Neuron (in vitro differentiated cells): ENCODE measurements at regions not wholly inside any gene's neighbourhood (a gene's known extent, or its start where the extent isn't known, plus 50 kb on each side); places are given as distances from the start of the nearest gene placed in this dataset.

Experiments used
- H2AFZ ChIP-seq: one replicate; pipeline ENCODE4 v1.6.1; 2013; ENCODE audit warnings: low read depth, mild to moderate bottlenecking, inconsistent platforms, low read length, moderate library complexity
- H3K27me3 ChIP-seq: one replicate; pipeline ENCODE4 v1.6.1; 2013; ENCODE audit warnings: low read length; ENCODE audit not compliant: insufficient read depth
- H3K36me3 ChIP-seq: one replicate; pipeline ENCODE4 v1.6.1; 2013; ENCODE audit warnings: low read length; ENCODE audit not compliant: insufficient read depth
- H3K4me1 ChIP-seq: one replicate; pipeline ENCODE4 v1.6.1; 2013; ENCODE audit warnings: low read length; ENCODE audit not compliant: insufficient read depth
- H3K4me3 ChIP-seq: 2 replicates; pipeline ENCODE4 v1.5.1; 2013; ENCODE audit warnings: mild to moderate bottlenecking, low read length, moderate library complexity
- H3K9me3 ChIP-seq: one replicate; pipeline ENCODE4 v1.6.1; 2013; ENCODE audit warnings: low read length

DNA sequence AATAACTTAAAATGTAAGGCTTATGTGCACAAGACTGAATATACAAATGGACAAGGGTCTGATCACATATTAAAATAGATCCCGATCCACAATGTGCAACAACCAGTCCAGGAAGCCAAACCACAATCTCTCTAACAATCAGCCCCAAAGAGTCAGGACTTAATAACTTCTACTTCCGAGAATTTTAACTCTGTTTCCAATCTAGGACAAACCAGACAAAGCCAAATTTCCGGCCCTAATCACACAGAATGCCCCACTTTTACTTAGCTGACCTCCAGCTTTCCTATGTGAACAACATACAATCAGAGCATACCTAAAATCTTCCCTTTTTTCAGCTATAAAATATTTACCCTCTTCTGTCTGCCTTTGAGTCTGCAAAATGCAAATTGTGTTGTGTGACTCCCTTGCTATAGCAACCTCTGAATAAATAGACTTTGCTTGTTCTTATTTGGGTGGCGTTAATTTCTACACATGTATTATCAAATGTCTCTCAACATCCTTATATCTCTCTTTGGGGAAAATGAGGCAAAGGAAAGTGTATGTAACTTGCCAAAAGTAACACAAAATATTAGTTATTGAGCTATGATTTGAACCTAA is 381.9 kb upstream of the MC4R start:
- Histone ChIP-seq H3K9me3 (no peaks in the 10 kb centered on the region), H3K36me3 (no peaks in the 10 kb centered on the region), H2AFZ (no peak overlapping the region), H3K4me3 (no peak overlapping the region), H3K27me3 (no peaks in the 10 kb centered on the region), H3K4me1 (no peaks in the 10 kb centered on the region)

DNA sequence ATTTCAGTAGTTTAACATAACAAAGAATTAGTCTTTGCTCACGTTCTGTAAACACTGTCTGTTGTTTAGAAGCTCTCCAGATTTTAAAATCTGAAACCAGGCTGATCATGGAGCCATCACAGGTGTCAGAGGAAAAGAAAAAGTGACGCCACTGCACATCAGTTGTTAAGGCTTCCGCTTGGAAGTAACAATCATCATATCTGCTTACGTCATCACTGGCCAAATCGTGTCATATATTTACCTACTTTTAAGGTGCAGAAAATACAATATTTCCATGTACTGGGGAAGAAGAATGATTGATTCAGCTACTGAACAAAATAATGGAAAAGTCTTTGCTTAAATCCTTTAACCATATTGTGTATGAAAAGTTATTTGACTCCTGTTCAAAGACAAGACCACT is 382.6 kb upstream of the MC4R start:
- H2AFZ ChIP-seq, result no peak overlapping the region
- no peaks in the 10 kb centered on the region for H3K9me3 ChIP-seq
- H3K4me1 ChIP-seq, result no peaks in the 10 kb centered on the region
- no peaks in the 10 kb centered on the region for H3K36me3 ChIP-seq
- H3K27me3 ChIP-seq, result no peaks in the 10 kb centered on the region
- H3K4me3 ChIP-seq, result no peak overlapping the region

DNA sequence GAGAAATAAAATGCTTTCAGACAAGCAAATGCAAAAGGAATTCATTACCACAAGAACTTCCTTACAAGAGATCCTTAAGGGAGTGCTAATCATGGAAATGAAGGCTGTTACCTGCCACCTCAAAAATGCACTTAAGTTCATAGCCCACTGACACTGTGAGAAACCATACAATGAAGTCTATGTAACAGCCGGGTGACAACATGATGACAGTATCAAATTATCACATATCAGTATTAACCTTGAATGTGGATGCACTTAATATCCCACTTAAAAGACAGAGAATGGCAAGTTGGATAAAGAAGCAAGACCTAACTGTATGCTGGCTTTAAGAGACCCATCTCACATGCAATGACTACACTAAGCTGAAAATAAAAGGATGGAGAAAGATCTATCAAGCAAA is 403.4 kb upstream of the MC4R start:
- Histone ChIP-seq H3K4me1 (no peaks in the 10 kb centered on the region), H3K27me3 (no peaks in the 10 kb centered on the region), H3K4me3 (no peak overlapping the region), H2AFZ (no peak overlapping the region), H3K36me3 (no peaks in the 10 kb centered on the region), H3K9me3 (no peaks in the 10 kb centered on the region)

DNA sequence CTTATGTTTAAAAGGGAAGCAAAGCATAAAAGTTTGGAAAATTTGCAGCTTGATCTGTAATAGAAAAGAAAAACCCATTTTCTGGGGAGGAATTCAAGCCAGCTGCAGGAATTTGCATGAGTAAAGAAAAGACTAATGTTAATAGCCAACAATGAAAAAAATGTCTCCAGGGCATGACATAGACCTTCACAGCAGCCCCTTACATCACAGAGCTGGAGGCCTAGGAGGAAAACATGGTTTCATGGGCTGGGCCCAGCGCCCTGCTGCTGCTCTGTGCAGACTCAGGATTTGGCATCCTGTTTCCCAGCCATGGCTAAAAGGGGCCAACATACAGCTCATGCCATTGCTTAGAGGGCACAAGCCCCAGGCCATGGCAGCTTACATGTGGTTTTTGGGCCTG is 411.6 kb upstream of the MC4R start:
- Histone ChIP-seq H3K36me3 (no peaks in the 10 kb centered on the region), H3K9me3 (no peaks in the 10 kb centered on the region), H3K27me3 (no peaks in the 10 kb centered on the region), H3K4me3 (no peak overlapping the region), H3K4me1 (no peaks in the 10 kb centered on the region), H2AFZ (no peak overlapping the region)

DNA sequence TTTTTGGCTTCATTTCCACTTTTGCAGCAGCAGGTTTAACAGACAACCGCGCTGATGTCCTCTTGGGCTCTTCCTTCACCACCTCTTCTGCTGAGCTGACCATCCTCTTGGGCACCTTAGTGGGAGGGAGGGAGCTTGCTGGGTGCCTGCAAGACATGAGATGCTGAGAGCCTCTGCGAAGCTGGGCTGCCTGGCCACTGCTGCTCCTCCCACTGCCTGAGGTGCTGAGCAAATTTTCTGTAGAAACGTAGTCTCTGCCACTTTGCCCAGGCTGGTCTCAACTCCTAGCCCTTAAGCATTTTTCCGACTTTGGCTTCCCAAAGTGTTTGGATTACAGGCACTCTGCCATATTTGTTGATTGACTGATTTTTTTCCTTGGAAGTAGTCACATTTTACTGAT is 422.2 kb upstream of the MC4R start:
- Histone ChIP-seq H3K9me3 (no peaks in the 10 kb centered on the region), H3K27me3 (no peaks in the 10 kb centered on the region), H2AFZ (no peak overlapping the region), H3K4me3 (no peak overlapping the region), H3K36me3 (no peaks in the 10 kb centered on the region), H3K4me1 (no peaks in the 10 kb centered on the region)

DNA sequence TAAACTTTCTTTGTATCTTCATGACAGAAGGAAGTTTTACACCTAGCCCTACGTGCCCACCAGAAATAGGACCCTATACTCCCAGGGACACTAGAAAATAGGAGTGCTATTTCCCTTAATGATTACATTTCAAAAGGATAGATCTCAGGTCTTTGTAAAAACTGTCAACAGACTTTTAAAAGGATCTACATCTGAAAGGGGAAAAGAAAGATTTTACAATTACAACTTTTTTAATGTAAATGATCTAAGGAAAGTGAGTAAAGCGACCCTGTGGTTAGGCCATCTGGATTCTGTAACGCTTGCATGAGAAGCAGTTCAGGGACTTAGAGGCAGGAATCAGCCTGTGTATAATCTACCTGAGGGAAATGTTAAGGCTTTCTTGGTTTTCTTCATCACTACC is 431.8 kb upstream of the MC4R start:
- H2AFZ ChIP-seq, result no peak overlapping the region
- peaks cover 3% of the 10 kb centered on the region for H3K4me1 ChIP-seq
- H3K9me3 ChIP-seq, result no peaks in the 10 kb centered on the region
- H3K27me3 ChIP-seq, result no peaks in the 10 kb centered on the region
- H3K4me3 ChIP-seq, result no peak overlapping the region
- no peaks in the 10 kb centered on the region for H3K36me3 ChIP-seq

DNA sequence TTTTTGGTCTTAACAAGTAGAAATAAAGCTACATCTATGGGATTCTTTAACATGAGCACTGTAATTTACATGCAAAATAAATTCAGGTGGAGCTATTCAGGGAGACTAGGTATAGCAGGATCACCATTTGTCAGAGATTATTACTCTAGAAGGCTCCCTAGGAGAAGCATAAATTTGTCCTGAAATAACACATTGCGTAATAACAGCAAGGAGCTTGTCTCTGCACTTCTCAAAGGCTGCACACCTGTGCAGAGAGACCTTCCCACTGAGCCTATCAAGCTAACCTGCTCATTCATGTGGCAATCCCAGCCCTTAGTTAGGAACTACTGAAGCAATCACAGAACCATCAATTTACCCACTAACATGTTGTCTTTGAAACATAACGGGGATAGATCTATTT is 437.4 kb upstream of the MC4R start:
- no peak overlapping the region for H2AFZ ChIP-seq
- H3K27me3 ChIP-seq, result no peaks in the 10 kb centered on the region
- no peaks in the 10 kb centered on the region for H3K4me1 ChIP-seq
- no peaks in the 10 kb centered on the region for H3K36me3 ChIP-seq
- no peaks in the 10 kb centered on the region for H3K9me3 ChIP-seq
- no peak overlapping the region for H3K4me3 ChIP-seq

DNA sequence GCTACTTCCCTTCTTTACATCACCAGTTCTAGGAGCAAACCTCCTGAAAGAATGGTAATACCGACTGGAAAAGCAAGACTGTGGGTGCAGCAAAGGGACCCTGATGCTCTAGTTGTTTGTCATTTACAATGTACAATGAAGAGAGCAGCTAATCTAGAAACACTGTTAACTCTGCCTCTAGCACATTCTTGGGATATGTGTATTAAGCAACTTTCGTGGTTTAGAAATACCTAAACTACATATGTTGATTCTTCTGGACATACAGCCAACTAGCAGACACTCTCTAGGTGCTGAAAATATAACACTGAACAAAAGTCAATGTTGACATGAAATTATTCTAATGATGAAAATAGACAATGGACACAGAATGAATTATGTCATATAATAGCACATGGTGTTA is 440.3 kb upstream of the MC4R start:
- Histone ChIP-seq H2AFZ (no peak overlapping the region), H3K4me1 (no peaks in the 10 kb centered on the region), H3K4me3 (no peak overlapping the region), H3K27me3 (no peaks in the 10 kb centered on the region), H3K9me3 (no peaks in the 10 kb centered on the region), H3K36me3 (no peaks in the 10 kb centered on the region)

DNA sequence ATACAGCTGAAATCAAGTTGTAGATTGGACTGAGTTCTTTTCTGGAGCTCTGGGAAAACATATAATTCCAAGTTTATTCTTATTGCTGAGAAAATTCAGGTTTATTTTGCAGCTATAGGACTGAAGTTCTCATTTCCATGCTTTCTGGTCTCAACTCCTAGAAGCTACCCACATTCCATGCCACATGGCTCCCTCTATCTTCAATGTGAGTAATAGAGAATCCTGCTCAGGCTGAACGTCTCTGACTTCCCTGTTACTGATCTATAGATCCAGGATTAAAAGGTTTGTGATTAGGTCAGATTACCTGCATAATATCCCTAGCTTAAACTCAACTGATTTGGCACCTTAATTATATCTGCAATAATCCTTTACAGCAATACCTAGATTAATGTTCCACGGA is 453.8 kb upstream of the MC4R start:
- no peaks in the 10 kb centered on the region for H3K4me1 ChIP-seq
- H3K27me3 ChIP-seq, result no peaks in the 10 kb centered on the region
- H3K4me3 ChIP-seq, result no peak overlapping the region
- H3K36me3 ChIP-seq, result no peaks in the 10 kb centered on the region
- H2AFZ ChIP-seq, result no peak overlapping the region
- no peaks in the 10 kb centered on the region for H3K9me3 ChIP-seq

DNA sequence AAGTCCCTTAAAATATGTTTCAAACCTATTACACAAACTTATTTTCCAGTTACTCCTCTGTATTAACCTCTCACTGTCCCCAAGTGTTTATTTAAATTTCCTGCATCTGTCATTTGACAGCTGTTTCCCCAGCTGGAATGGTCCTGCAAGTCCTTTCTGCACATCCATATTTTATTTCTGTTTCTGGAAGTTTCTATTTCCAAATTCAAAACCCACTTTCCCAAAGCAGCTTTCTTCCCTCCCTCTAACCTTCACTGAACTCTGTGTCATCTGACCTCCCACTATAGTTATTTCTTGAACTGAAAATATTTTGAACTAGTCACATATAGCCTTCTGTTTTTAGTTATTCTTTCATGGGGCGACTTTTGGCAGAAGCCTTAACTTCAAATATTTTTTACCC is 459.4 kb upstream of the MC4R start:
- no peaks in the 10 kb centered on the region for H3K9me3 ChIP-seq
- H2AFZ ChIP-seq, result no peak overlapping the region
- H3K4me1 ChIP-seq, result no peaks in the 10 kb centered on the region
- no peaks in the 10 kb centered on the region for H3K36me3 ChIP-seq
- H3K4me3 ChIP-seq, result no peak overlapping the region
- no peaks in the 10 kb centered on the region for H3K27me3 ChIP-seq

DNA sequence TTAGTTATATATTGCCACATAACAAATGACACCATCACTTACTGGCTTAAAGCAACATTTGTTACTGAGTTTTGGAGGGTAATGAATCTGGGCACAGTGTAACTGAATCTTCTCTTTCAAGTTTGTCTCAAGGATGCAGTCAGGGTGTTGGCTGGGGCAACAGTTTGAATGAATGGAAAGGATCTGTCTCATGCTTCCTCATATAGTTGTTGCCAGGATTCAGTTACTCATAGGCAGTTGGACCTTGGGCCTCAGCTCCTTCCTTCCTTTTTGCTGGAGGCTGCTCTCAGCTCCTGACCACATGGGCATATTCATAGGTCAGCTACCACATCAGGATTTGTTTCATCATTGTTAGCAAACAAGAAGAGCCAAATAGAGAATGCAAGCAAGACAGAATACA is 466.1 kb upstream of the MC4R start:
- no peaks in the 10 kb centered on the region for H3K27me3 ChIP-seq
- H3K9me3 ChIP-seq, result no peaks in the 10 kb centered on the region

DNA sequence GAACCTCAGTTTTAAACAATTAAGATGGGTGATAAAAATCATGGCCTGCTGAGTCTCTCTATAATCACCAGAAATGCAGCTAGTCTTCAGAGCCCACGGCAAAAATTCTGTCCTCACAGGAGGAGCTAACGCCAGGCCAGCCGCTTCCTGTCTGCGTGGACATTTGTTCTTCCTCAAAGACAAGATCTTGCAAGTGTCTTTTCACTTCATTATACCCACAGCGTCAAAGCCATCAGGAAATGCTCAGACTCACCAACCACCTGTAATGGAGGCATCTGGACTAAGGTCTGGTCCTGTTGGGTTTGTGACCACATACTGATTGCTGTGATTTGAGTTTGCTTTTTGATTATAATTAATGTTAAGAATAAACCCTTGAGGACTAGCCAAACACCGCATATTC is 473.8 kb upstream of the MC4R start:
- H3K4me1 ChIP-seq, result no peaks in the 10 kb centered on the region
- no peaks in the 10 kb centered on the region for H3K27me3 ChIP-seq
- H3K4me3 ChIP-seq, result no peak overlapping the region
- no peaks in the 10 kb centered on the region for H3K9me3 ChIP-seq
- H2AFZ ChIP-seq, result no peak overlapping the region
- H3K36me3 ChIP-seq, result no peaks in the 10 kb centered on the region

More for the DNA sequence above, 466.1 kb upstream of the MC4R start:
- no peaks in the 10 kb centered on the region for H3K36me3 ChIP-seq
- H3K4me1 ChIP-seq, result no peaks in the 10 kb centered on the region
- H3K4me3 ChIP-seq, result no peak overlapping the region
- H2AFZ ChIP-seq, result no peak overlapping the region

DNA sequence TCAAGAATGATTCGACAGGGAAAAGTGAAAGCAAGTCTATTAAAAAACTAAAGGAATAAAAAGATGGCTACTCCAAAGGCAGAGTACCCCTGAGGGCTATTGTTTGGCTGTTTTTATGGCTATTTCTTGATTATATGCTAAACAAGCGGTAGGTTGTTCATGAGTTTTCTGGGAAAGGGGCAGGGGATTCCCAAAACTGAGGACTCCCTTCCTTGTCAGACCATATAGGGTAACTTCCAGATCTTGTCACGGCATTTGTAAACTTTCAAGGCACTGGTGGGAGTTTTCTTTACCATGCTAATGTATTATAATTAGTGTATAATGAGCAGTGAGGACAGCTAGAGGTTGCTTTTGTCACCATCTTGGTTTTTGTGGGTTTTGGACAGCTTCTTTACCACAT is 474.9 kb upstream of the MC4R start:
- Histone ChIP-seq H2AFZ (no peak overlapping the region), H3K4me3 (no peak overlapping the region), H3K36me3 (no peaks in the 10 kb centered on the region)

DNA sequence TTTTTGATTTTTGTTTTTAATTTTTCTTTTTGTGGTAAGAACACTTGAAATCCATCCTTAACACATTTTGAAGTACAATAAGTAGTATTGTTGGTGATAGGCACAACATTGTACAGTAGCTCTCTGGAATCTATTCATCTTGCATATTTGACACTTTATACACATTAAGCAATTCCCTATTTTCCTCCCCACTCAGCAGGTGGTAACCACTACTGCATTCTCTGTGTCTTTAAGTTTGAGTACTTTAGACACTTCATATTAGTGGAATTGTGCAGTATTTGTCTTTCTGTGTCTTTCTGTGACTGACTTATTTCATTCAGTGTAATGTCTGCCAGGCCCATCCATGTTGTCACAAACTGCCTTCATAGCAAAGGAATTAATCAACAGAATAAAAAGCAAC is 471.7 kb upstream of the CDH20 start:
- Histone ChIP-seq H3K9me3 (no peaks in the 10 kb centered on the region), H3K36me3 (no peaks in the 10 kb centered on the region), H3K27me3 (no peaks in the 10 kb centered on the region), H2AFZ (no peak overlapping the region), H3K4me1 (no peaks in the 10 kb centered on the region), H3K4me3 (no peak overlapping the region)

More for the DNA sequence above, 474.9 kb upstream of the MC4R start:
- Histone ChIP-seq H3K27me3 (no peaks in the 10 kb centered on the region), H3K4me1 (no peaks in the 10 kb centered on the region), H3K9me3 (no peaks in the 10 kb centered on the region)
